ENCODE measurements at regions not wholly inside any gene's neighbourhood (a gene's known extent, or its start where the extent isn't known, plus 50 kb on each side); places are given as distances from the start of the nearest gene placed in this dataset.

DNA sequence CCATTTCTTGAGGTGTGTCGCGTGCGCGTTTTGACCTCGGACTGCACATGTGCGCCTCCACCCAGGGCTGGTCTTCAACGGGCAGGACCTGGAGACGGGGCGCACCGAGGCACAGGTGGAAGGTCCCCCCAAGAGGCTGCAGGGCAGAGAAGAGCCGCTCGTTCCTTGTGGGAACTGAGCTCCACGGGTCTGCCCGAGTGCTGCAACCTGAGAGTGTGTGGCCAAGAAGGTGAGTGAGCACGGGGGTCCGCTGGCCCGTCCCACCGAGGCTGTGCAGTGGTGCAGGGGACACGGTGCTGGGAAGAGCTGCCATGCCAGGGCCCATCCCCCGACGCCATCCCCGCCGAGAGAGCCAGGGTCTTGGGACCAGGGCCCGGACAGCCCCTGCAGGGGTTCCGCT, 268.3 kb downstream of the GALR1 start:
- no peak for DNase-seq (ENCODE audit: low spot score)

DNA sequence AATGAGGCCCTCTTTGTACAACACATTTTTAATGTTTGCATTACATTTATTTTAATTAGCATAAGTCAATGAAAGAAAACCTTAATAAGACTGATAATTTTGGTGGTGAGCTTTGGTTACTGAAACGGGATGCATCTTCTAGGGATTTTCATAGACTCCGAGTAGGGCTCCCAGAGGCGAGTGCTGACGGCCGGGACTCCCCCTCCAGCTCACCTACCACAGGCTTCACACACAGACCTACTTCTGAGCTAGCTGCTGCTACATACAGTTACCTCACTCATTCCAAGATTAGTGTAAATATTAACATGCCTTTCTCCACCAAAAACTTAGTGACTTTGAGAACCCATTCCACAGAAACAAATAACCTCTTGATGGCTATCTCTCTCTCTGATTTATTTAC, 271.1 kb downstream of the GALR1 start:
- no peak for DNase-seq (ENCODE audit: low spot score)

DNA sequence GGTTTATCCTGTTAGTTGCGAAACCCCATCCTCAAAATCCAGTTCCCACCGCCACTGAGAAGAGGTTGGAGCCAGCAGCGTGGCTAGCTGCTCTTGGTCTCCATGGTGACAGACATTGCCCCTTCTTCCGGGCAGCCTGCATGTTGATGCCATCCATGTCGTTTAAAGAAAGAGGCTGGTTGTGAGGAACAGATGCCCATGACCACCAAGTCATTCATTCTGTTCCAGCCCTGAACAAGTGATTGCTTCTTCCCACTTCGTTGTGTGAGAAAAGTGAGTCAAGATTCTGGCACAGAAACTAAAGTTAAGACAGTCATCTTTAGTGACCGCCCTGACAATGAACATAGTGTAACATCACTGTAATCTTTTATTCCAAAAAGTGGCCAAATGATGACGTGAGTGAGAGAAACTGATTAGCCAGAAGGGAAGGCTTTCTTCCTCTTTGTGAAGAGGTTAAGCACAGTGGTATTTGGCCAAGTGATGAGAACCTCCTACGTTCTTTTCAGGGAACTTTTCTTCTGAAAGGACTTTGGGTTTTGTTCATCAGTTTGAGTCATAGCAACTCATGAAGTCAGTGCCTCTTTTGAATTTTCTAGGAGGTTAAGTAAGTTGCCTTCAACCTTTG, 272.5 kb downstream of the GALR1 start:
- DNase-seq (ENCODE audit: low spot score): peak; percentile 46

DNA sequence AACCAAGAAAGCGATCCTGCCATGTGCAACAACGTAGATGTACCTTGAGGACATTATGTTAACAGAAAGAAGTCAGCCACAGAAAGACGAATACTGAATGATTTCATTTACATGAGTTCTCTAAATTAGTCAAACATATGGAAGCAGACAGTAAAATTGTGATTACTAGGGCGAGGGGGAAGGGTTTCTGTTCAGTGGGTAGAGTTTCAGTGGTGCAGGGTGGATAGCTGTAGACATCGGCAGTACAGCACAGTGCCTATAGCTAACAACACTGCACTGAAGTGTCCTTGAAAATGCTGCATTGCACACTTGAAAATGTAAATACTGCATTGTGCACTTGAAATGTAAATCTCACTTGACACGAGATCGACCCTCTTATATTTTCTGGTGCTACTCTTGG, 275.3 kb downstream of the GALR1 start:
- DNase-seq (ENCODE audit: low spot score): no peak

DNA sequence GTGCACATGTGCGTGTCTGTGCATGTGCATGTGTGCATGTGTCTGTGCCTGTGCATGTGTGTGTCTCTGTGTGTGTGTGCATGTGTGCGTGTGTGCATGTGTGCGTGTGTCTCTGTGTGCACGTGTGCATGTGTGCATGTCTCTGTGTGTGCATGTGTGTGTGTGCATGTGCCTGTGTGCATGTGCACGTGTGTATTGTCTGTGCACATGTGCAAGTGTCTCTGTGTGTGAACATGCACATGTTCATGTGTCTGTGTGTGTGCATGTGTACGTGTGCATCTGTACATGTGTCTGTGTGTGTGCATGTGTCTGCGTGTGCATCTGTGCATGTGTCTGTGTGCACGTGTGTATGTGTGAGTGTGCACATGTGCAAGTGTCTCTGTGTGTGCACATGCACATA, 277.3 kb downstream of the GALR1 start:
- no peak for DNase-seq (ENCODE audit: low spot score)

DNA sequence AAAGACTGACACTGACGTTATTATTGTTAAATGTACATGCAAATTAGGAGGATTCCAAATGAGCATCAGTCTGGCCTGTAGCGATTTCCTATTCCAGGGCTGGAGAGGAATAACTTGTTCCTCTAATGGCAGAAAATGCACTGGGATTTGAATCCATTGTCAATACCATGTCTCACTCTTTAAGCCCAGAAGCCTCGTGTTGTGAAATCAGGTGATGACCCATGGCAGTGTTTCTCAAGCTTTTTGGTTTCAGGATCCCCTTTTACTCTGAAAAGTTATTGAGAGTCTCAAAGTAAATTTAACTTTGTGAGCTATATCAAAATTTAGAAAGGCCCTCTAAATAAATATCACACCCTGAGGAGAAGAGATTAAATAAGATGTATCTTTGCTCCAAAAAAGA, 279.2 kb downstream of the GALR1 start:
- no peak for DNase-seq (ENCODE audit: low spot score)

DNA sequence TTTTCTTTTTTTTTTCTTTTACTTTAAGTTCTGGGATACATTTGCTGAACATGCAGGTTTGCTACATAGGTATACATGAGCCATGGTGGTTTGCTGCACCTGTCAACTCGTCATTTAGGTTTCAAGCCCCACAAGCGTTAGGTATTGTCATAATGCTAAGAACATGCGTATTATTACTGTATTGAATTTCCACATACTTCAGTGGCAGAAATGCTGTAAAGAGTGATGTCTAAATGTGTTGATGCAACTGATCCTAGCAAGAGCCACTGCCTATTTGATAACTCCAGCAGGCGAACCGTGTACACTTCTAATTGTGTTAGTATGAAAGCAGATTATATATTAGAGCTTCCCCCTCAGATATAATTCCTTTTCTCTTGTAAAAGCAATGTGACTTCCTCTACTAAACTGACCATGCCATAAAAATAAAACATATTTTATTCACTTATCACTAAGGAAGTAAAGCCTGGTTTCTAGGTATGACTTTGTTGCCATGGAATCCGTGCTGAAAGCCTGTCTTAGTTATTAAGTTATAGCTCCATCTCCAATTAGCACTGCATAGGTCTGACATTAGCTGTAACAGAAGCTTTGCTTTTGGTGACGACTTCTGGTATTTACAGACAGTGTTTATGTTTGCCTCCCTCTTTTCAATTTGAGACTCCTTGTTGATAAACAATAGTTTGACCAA, 280.0 kb downstream of the GALR1 start:
- no peak for DNase-seq (ENCODE audit: low spot score)

DNA sequence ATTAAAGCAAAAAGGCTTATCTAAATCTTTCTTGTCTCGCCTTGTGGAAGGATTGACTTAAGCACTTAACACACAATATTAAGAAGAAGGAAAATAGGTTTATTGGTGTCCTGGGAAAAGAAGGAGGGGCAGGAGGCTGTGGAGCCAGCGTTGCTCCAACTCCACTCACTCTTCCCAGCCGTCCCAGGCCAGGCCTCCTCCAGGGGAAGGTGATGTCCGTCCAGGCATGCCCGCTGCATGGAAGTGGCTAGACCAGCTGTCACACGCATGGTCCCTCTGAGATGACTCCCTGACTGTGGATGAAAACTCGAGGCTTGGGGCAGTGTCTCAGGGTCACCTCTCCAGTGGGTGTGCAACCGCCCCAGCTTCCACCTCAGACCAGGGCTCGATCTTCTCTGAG, 281.1 kb downstream of the GALR1 start:
- DNase-seq (ENCODE audit: low spot score): no peak

DNA sequence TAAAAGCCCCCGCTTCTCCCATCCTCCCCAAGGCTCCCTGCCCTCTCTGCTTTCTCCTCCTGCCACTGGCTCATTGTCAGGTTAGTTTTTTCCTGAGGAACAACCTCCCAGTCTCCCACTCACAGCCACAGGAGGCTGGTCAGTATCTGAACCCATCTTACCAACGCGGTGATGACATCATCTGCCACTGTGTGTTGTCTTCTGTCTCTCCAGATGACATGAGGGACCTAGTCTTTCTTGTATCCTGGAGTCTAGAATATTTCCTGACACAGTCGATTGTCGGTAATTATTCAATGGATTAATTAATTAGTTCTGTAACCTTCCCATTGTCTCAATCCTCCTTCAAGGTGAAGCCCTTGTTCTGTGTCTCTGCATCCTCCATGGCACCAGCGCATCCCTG, 290.2 kb downstream of the GALR1 start:
- DNase-seq (ENCODE audit: low spot score): no peak

DNA sequence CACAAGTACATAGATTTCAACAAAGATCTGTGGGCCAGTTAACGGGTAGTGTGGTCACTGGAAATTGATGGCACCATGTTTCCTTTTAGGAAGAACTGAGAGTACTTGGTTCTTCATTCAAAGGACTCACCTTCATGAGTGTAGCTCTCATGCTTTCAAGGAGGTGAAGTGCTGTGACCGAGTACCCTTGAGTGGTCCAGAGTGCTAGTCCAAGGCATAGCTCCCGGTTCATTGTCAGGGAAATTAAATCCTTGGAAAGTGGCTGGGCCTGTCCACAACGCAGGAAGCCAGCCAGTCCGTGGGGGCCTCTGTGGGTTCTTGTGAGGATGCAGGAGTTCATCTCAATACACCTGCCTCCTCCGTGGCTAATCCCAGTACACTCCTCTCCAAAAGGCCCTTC, 295.1 kb downstream of the GALR1 start:
- no peak for DNase-seq (ENCODE audit: low spot score)

DNA sequence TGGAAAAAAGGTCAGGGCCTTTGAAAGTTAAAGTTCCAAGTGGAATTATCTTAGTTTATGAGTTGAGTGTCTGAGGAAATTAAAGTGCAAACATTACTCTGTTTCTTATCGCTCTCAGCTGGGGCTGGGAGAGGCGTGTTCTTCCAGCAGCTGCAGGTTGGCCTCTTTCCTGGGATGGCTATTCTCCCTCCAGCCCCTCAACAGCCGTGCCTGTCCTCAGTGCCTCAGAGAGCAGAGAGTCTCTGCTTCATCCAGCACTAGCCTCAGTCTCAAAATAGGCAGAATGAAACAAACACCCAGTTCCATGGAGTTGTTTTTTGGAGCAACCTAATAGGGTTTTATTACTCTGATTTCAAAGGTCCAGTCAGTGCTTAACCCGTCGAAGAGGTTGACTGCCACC, 298.1 kb downstream of the GALR1 start:
- no peak for DNase-seq (ENCODE audit: low spot score)

DNA sequence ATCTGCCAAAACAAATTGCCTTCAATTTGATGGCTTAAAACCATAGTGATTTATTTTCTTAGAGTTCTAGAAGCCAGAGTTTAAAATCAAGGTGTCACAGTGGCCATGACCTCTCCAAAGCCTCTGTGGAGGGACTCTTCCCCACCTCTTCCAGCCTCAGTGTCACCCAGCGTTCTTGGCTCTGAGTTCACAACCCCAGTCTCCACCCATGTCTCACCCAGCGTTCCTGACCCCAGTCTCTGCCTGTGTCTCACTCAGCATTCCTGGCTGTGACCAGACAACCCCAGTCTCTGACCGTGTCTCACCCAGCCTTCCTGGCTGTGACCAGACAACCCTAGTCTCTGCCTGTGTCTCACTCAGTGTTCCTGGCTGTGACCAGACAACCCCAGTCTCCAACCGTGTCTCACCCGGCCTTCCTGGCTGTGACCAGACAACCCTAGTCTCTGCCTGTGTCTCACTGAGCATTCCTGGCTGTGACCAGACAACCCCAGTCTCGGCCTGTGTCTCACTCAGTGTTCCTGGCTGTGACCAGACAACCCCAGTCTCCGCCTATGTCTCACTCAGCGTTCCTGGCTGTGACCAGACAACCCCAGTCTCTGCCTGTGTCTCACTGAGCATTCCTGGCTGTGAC, 299.3 kb downstream of the GALR1 start:
- no peak for DNase-seq (ENCODE audit: low spot score)

DNA sequence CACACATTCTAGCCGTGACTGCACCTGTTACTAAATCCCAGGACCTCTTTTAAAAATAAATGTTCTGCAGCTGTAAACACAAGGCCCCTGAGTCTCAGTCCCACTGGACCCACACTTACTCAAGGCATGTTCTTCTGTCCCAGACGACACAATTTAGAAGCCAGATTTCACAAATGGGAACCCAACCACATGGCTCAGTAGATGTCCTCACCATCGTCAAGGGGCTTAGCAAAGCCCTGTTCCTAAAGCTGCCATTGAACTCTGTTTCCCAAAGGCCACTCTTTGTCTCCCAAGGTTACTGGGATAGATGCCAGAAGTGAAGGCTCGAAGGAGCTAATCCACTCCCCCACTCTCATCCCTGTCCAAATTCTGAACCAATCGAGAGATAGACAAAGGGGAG, 301.0 kb downstream of the GALR1 start:
- no peak for DNase-seq (ENCODE audit: low spot score)

DNA sequence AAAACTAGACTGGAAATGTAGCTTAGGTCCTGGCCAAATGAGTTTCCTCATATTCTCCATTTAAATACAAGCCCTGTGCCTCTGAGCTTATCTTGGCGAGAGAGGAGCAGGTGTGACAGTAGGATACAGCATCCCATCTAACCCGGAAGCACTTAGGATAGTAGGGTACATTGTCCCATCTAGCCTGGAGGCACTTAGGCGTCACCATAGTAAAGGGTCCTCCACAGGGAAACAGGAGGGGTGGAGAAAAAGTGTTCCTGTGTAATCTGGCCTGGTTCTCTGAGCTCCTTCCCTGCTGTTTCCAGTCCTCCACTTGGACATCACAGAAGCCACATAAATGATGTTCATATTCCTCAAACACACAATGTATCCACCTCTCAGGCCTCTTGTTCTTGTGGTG, 301.4 kb downstream of the GALR1 start:
- no peak for DNase-seq (ENCODE audit: low spot score)

DNA sequence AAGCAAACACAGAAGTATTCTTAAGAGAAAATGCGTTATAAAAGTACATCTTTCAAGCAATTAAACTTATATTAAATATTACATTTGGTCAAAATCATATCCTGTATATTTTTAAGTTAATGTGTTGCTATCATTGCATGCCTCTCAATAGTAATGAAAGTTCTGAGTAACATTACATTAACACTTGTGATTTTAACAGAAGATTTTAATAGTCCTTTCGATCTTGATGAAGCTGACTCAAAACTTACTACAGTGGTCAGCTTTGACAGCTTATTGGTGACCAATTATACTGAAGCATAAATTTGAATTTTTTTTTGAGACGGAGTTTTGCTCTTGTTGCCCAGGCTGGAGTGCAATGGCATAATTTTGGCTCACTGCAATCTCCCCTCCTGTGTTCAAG, 303.3 kb downstream of the GALR1 start:
- DNase-seq (ENCODE audit: low spot score): no peak

DNA sequence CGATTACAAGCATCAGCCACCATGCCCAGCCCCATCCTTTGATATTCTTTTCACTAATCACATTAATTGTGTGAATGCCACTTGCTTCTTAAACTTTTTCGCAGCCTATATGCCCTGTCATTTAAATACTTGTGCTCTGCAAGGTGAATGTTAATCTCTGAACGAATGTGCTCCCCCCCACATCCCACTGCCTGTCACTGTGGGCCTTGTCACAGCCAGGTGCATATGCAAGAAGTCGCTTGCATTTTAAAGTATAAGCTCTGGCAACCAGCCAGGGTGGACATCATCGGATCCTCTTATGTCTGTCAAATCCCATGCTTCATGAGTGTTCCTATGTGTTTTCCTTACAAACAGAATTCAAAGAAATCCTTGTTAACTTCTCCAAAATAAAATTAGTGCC, 304.4 kb downstream of the GALR1 start:
- no peak for DNase-seq (ENCODE audit: low spot score)

DNA sequence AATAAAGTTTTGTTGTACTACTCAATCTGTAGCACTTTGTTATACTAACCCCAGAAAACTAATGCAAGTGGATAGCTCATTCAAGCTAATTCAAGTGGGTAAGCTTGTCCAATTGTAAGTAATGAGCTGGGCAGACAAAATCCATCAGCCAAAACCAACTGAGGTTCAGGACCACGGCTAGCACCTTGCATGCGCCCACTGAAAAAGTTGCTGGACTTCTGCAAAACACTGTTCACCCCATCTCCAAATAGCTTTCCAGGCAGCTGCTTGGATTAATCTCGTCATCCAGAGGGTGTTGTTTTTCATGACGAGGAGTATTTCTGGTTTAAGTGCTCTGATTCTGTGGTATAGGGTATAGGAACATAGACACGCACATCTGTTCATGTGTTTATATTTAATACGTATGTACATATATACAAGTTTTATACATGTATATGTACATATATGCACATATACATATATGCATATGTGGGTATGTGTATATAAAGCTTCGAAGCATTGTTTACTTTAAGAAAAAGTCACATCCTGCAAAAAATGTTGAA, 307.5 kb downstream of the GALR1 start:
- DNase-seq (ENCODE audit: low spot score): no peak

DNA sequence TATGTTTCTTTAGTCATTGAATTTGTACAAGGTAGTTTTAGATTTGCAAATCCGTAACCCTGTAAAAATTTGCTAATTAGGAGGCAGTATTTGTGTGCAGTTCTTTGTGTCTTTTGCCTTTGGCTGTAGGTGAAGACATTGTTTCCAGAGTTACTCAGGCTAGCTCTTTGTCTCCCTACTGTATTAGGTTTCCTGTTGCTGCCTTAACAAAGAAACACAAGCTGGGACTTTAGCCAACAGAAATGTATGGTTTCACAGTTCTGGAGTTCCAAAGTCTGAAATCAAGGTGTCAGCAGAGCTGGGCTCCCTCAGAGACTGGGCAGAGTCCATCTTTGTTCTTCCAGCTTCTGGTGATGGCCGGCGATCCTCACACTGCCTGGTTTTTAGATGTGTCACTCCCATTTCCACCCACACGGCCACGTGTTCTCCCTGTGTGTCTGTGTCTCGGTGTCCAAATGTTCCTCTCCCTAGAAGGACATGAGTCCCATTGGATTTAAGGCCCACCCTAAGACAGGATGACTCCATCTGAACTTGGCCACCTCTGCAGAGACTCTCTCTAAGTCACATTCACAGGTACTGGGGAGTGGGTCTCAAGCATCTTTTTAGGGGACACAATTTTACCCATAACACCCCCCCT, 309.7 kb downstream of the GALR1 start:
- no peak for DNase-seq (ENCODE audit: low spot score)

DNA sequence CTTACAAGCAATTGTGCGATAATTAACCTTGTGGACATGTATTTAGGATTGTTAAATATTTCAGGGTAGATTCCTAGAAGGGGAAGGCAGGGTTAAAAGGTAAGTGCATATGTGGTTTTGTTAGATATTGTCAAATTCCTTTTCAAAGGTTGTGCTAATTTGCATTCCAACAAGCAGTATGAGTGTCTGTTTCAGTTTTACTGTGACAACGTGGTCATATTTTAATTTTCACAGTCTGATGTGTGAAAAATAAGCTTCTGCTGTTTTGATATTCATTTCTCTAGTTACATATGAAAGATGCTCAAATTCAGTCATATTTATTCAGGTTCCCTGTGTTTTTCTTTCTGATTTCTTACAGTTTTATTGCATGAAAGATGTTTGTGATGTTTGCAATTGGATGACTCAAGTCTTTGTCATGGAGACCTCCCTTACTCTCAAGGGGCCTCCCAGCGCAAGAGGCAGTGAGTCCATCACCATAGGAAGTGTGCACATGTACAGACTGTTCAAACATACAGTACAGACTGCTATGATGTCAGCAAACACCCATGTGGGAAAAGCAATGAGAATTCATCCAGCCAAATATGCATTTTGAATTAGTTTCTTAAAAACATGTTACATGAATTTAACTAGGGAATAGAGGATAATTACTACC, 310.8 kb downstream of the GALR1 start:
- no peak for DNase-seq (ENCODE audit: low spot score)

DNA sequence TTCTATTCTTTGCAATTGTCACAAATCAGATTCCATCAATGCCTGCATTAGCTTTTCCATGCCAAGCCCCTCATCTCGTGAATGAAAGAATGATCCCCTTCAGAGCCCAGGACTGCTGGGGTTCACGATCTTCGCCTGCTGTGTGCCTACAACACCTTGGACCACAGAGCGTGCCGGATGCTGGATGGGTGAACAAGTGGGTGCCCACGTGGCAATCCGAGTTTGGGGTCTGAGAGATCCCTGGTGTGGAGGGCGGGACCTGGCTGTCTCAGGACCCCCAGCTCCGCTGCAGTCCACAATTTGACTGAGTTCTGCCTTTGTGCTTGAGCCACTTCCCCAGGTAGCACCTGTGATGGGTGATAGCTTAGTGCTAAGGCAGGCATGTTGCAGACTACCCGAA, 317.0 kb downstream of the GALR1 start:
- no peak for DNase-seq (ENCODE audit: low spot score)

DNA sequence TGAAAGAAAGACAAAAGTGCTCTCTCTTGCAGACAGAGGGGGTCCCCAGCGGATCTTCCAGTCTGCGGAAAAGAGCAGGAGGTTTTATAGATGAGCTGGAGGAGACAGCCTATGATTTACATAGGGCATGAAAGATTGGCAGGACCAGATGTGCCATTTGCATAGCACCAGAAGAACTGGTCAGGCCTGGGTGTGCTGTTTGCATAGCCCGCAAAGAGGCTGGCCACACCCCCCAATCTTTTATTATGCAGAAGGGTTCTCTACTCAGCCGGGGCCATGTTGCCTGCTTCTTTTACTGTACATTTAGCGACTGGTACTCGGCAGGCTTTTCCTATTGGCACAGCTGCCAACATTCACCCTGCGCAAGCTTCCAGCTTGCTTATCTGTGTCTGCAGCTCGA, 317.6 kb downstream of the GALR1 start:
- DNase-seq (ENCODE audit: low spot score): no peak

DNA sequence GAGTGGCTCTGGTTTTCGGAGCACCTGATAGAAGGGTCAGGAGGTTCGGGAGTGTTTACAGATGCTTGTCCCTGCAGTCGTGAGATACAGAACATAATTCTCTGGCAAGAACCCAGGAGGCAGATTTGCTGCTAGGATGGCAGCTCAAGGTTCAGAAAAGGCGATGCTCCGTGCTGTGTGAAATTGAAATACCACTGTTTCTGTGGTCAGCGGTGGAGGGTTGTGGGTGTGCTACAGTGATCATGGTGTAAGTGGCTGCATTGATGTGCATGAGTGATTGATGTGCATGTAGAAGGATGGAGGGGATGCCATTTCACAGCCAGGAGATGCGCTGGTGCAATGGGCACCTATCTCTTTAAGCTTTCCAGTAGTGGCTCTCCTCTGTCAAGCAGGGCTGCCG, 322.1 kb downstream of the GALR1 start:
- DNase-seq (ENCODE audit: low spot score): no peak

DNA sequence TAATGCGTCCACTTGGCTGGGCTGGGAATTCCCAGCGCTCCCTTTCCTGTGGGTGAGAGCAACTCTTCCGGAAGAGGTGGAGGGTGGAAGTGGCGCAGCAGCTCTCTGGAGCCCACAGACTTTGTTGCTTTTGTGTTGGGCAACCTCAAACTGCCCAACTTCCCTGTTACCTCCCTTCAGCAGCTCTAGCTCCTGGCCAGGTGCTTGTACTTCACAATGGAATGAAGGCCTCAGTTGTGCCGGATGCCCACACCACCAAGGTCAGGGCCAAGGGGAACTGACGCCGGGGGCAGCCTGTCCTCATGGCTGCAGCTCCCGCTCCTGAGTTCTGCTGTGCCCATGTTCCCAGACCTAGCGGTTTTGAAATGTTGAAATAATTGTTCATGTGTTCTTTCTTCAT, 322.9 kb downstream of the GALR1 start:
- DNase-seq (ENCODE audit: low spot score): no peak

Data from COLO829 (cell line).